H1 (cell line): ENCODE measurements at regions not wholly inside any gene's neighbourhood (a gene's known extent, or its start where the extent isn't known, plus 50 kb on each side); places are given as distances from the start of the nearest gene placed in this dataset.

Experiments
- CTCF ChIA-PET: fragments of 300-600 bp; sonication (Branson Sonifier 250); formaldehyde crosslinking; loops from one replicate; lab custom pipeline; 2021; ENCODE audit not compliant: partially characterized antibody; lab: Charles Lee
- POLR2A ChIA-PET: fragments of 300-600 bp; sonication (Branson Sonifier 250); formaldehyde crosslinking; loops from one replicate; lab custom pipeline; 2021; ENCODE audit warnings: inconsistent platforms; ENCODE audit not compliant: partially characterized antibody; lab: Charles Lee
- DNase-seq, 2 experiments: peaks; one replicate each; pipeline versions ENCODE4 v3.0.0 to v3.0.0-alpha.2; 2010 to 2022; ENCODE audit warnings: low spot score in 2 of 2, low read depth in 1 of 2, mixed read lengths in 1 of 2
- FAIRE-seq: peaks from 2 replicates; lab custom pipeline; 2011; peaks lifted over from hg19 to GRCh38; lab: Jason Lieb, UNC
- H2AFZ ChIP-seq: 2 replicates; pipeline ENCODE4 v1.8.1; 2012; ENCODE audit warnings: low read length, inconsistent platforms
- H2AK5ac ChIP-seq: 2 replicates; pipeline ENCODE4 v1.6.1; 2013; ENCODE audit warnings: low read depth, low read length
- H2BK120ac ChIP-seq: replicated peaks from 2 replicates; pipeline ENCODE3; 2013; ENCODE audit warnings: low read depth, low read length, inconsistent platforms
- H2BK12ac ChIP-seq: 2 replicates; pipeline ENCODE4 v1.6.1; 2013; ENCODE audit warnings: low read depth, low read length
- H2BK15ac ChIP-seq: 2 replicates; pipeline ENCODE4 v1.6.1; 2013; ENCODE audit warnings: low read length
- H2BK20ac ChIP-seq: 2 replicates; pipeline ENCODE4 v1.6.1; 2013; ENCODE audit warnings: low read length
- H2BK5ac ChIP-seq: 2 replicates; pipeline ENCODE4 v1.6.1; 2013; ENCODE audit warnings: low read depth, low read length
- H3K14ac ChIP-seq: 2 replicates; pipeline ENCODE4 v1.6.1; 2013; ENCODE audit warnings: inconsistent platforms; ENCODE audit not compliant: insufficient read length
- H3K18ac ChIP-seq: 2 replicates; pipeline ENCODE4 v1.6.1; 2013; ENCODE audit warnings: low read length; ENCODE audit errors: extremely low read depth
- H3K23ac ChIP-seq: 2 replicates; pipeline ENCODE4 v1.6.1; 2013; ENCODE audit warnings: inconsistent platforms; ENCODE audit not compliant: insufficient read length
- H3K23me2 ChIP-seq: 2 replicates; pipeline ENCODE4 v1.6.1; 2013; ENCODE audit warnings: low read depth, low read length
- H3K27ac ChIP-seq: 2 replicates; pipeline ENCODE4 v1.6.1; 2011; ENCODE audit warnings: low read depth, low read length, inconsistent platforms
- H3K27me3 ChIP-seq, 4 experiments: replicated peaks in 1 of 4; 1 replicate in 1 of 4; 2 replicates in 3 of 4; pipeline versions ENCODE4 v1.6.1 to v1.8.1; 2011 to 2013; ENCODE audit warnings: low read length in 3 of 4, mild to moderate bottlenecking in 3 of 4, inconsistent platforms in 2 of 4, mixed read lengths in 2 of 4, moderate library complexity in 1 of 4; ENCODE audit not compliant: control insufficient read depth in 3 of 4, insufficient read depth in 3 of 4; ENCODE audit errors: extremely low read depth in 1 of 4
- H3K36me3 ChIP-seq, 4 experiments: 2 replicates each; pipeline versions ENCODE4 v1.6.1 to v1.8.1; 2011 to 2013; ENCODE audit warnings: mild to moderate bottlenecking in 4 of 4, low read length in 3 of 4, moderate library complexity in 2 of 4, control low read depth in 1 of 4, inconsistent platforms in 1 of 4; ENCODE audit not compliant: insufficient read depth in 4 of 4, control insufficient read depth in 2 of 4
- H3K4ac ChIP-seq: replicated peaks from 2 replicates; pipeline ENCODE3; 2013; ENCODE audit warnings: low read length, low read depth, mixed read lengths, inconsistent platforms; ENCODE audit not compliant: insufficient read length
- H3K4me1 ChIP-seq, 4 experiments: replicated peaks in 1 of 4; 1 replicate in 1 of 4; 2 replicates in 3 of 4; pipeline versions ENCODE4 v1.6.1 to v1.8.1; 2011 to 2013; ENCODE audit warnings: low read length in 3 of 4, inconsistent platforms in 2 of 4, mixed read lengths in 1 of 4; ENCODE audit not compliant: insufficient read depth in 4 of 4, control insufficient read depth in 3 of 4
- H3K4me2 ChIP-seq, 2 experiments: 2 replicates each; pipeline versions ENCODE4 v1.6.1 to v1.8.1; 2011 to 2013; ENCODE audit warnings: low read depth in 2 of 2, low read length in 2 of 2, control low read depth in 1 of 2, inconsistent platforms in 1 of 2, mild to moderate bottlenecking in 1 of 2; ENCODE audit not compliant: insufficient read depth in 1 of 2
- H3K4me3 ChIP-seq, 4 experiments: fragments of 200-600, 300-600 bp in 1 of 4; sonication (generic), shearing (Covaris generic), sonication (Bioruptor Twin) in 1 of 4; 2 replicates each; pipeline versions ENCODE4 v1.5.1 to v1.8.1; 2011 to 2016; ENCODE audit warnings: low read length in 4 of 4, low read depth in 3 of 4, control low read depth in 2 of 4, inconsistent platforms in 2 of 4, mild to moderate bottlenecking in 2 of 4, mixed read lengths in 1 of 4, moderate library complexity in 1 of 4; ENCODE audit not compliant: insufficient read depth in 2 of 4; ENCODE audit errors: extremely low read depth in 1 of 4
- H3K56ac ChIP-seq: replicated peaks from 2 replicates; pipeline ENCODE3; 2013; ENCODE audit warnings: low read depth, mild to moderate bottlenecking, mixed read lengths, low read length, inconsistent platforms; ENCODE audit not compliant: insufficient read length
- H3K79me1 ChIP-seq: 2 replicates; pipeline ENCODE4 v1.6.1; 2013; ENCODE audit warnings: low read depth, low read length, control low read depth
- H3K79me2 ChIP-seq, 2 experiments: 2 replicates each; pipeline versions ENCODE4 v1.6.1 to v1.8.1; 2012 to 2013; ENCODE audit warnings: low read length in 2 of 2, mild to moderate bottlenecking in 2 of 2, inconsistent platforms in 1 of 2; ENCODE audit not compliant: insufficient read depth in 2 of 2, control insufficient read depth in 1 of 2
- H3K9ac ChIP-seq, 4 experiments: replicated peaks in 1 of 4; 1 replicate in 1 of 4; 2 replicates in 3 of 4; pipeline versions ENCODE4 v1.6.1 to v1.8.1; 2011 to 2013; ENCODE audit warnings: low read depth in 3 of 4, low read length in 3 of 4, control low read depth in 2 of 4, mild to moderate bottlenecking in 2 of 4, moderate library complexity in 2 of 4, inconsistent platforms in 1 of 4; ENCODE audit errors: extremely low read depth in 1 of 4
- H3K9me3 ChIP-seq, 2 experiments: 2 replicates each; pipeline versions ENCODE4 v1.6.1 to v1.8.1; 2012 to 2013; ENCODE audit warnings: mild to moderate bottlenecking in 2 of 2, moderate library complexity in 2 of 2, control low read depth in 1 of 2, inconsistent platforms in 1 of 2, low read depth in 1 of 2, low read length in 1 of 2, mixed read lengths in 1 of 2; ENCODE audit not compliant: insufficient read depth in 2 of 2
- H4K20me1 ChIP-seq, 2 experiments: replicated peaks in 1 of 2; 2 replicates each; pipeline versions ENCODE3 to v1.8.1; 2011 to 2013; ENCODE audit warnings: inconsistent platforms in 2 of 2, low read length in 2 of 2, mild to moderate bottlenecking in 1 of 2; ENCODE audit not compliant: insufficient read depth in 2 of 2, control insufficient read depth in 1 of 2
- H4K5ac ChIP-seq: 2 replicates; pipeline ENCODE4 v1.6.1; 2013; ENCODE audit warnings: low read length, low read depth, mixed read lengths, inconsistent platforms; ENCODE audit not compliant: insufficient read length
- H4K8ac ChIP-seq: 2 replicates; pipeline ENCODE4 v1.8.0; 2013; ENCODE audit warnings: mild to moderate bottlenecking, moderate library complexity, low read length, inconsistent platforms; ENCODE audit not compliant: insufficient read depth; ENCODE audit errors: extremely low read depth
- H4K91ac ChIP-seq: replicated peaks from 2 replicates; pipeline ENCODE3; 2013; ENCODE audit warnings: low read length, mixed read lengths, inconsistent platforms; ENCODE audit not compliant: insufficient read length
- ATF3 ChIP-seq: IDR thresholded peaks from 2 replicates; pipeline ENCODE4 v1.6.1; 2011; ENCODE audit warnings: low read depth, mild to moderate bottlenecking, low read length; ENCODE audit not compliant: insufficient read depth
- BRCA1 ChIP-seq: IDR thresholded peaks from 2 replicates; pipeline ENCODE4 v1.6.1; 2012; ENCODE audit warnings: low read depth, low read length, improper control_type of control experiment
- CBX5 ChIP-seq: fragments of 300-800, 300-1000 bp; sonication (generic); IDR thresholded peaks from 2 replicates; pipeline ENCODE4 v1.7.1; 2016; ENCODE audit warnings: antibody characterized with exemption, low read length, low read depth
- CBX8 ChIP-seq: fragments of 300-800, 300-1000 bp; sonication (generic); IDR thresholded peaks from 2 replicates; pipeline ENCODE4 v1.7.1; 2016; ENCODE audit warnings: low read depth, low read length, borderline replicate concordance
- CREB1 ChIP-seq: IDR thresholded peaks from 2 replicates; pipeline ENCODE4 v1.6.1; 2012; ENCODE audit warnings: inconsistent platforms
- GTF2F1 ChIP-seq: IDR thresholded peaks from 2 replicates; pipeline ENCODE4 v1.6.1; 2012; ENCODE audit warnings: low read depth, low read length, improper control_type of control experiment, borderline replicate concordance
- HDAC2 ChIP-seq, 2 experiments: fragments of 300-600 bp in 1 of 2; sonication (generic) in 1 of 2; IDR thresholded peaks; 2 replicates each; pipeline ENCODE4 v1.6.1; 2011 to 2012; ENCODE audit warnings: low read depth in 2 of 2, low read length in 2 of 2, mild to moderate bottlenecking in 2 of 2, moderate library complexity in 2 of 2, borderline replicate concordance in 1 of 2, inconsistent platforms in 1 of 2
- HDAC6 ChIP-seq: IDR thresholded peaks from one replicate; pipeline ENCODE4 v1.7.1; 2012; ENCODE audit warnings: low read depth, mild to moderate bottlenecking, inconsistent platforms, low read length, moderate library complexity
- KDM4A ChIP-seq: IDR thresholded peaks from one replicate; pipeline ENCODE4 v1.7.1; 2012; ENCODE audit warnings: low read depth, mild to moderate bottlenecking, moderate library complexity, low read length, inconsistent platforms; ENCODE audit not compliant: severe bottlenecking
- RXRA ChIP-seq: IDR thresholded peaks from 2 replicates; pipeline ENCODE4 v1.6.1; 2011; ENCODE audit warnings: low read depth, mild to moderate bottlenecking, low read length, moderate library complexity; ENCODE audit not compliant: insufficient read depth
- SP1 ChIP-seq: IDR thresholded peaks from 2 replicates; pipeline ENCODE4 v1.6.1; 2011; ENCODE audit warnings: low read depth, low read length
- WGBS, 2 experiments: shearing (Covaris generic) in 1 of 2; methylation state at CpG; one replicate each; pipeline versions ENCODE4 v1.1.6 to v1.1.7; 2013 to 2015; ENCODE audit warnings: low lambda C conversion rate in 2 of 2, mixed read lengths in 2 of 2, inconsistent platforms in 1 of 2, low coverage in 1 of 2, missing lambda C conversion rate in 1 of 2; ENCODE audit not compliant: insufficient replicate concordance in 2 of 2, insufficient coverage in 1 of 2, insufficient read length in 1 of 2; ENCODE audit errors: extremely low coverage in 1 of 2, missing lambda C conversion rate in 1 of 2; 5-methylcytosine and 5-hydroxymethylcytosine counted together

GRCh38 chr1:234719454-234720251 is 109.7 kb upstream of the IRF2BP2 start:
- Histone ChIP-seq H3K4me1 (peaks cover 5 to 17% (median 8%) of the 10 kb centered on the region in 4 experiments; a peak in 5 of 7 replicates), H3K79me1 (no peaks in the 10 kb centered on the region), H3K79me2 (no peaks in the 10 kb centered on the region), H2AK5ac (no peak overlapping the region), H3K23me2 (no peaks in the 10 kb centered on the region), H3K4me3 (no peak overlapping the region), H2BK15ac (no peak overlapping the region), H2AFZ (no peak overlapping the region), H3K27ac (no peak overlapping the region), H3K18ac (no peak overlapping the region), H2BK120ac (no peak overlapping the region), H4K8ac (no peak overlapping the region), H4K5ac (no peak overlapping the region), H3K9ac (no peak overlapping the region), H4K91ac (no peak overlapping the region), H3K23ac (no peak overlapping the region), H3K36me3 (no peaks in the 10 kb centered on the region), H2BK12ac (no peak overlapping the region), H3K4ac (no peak overlapping the region), H3K9me3 (no peaks in the 10 kb centered on the region), H3K4me2 (no peak overlapping the region), H4K20me1 (no peaks in the 10 kb centered on the region), H2BK20ac (no peak overlapping the region), H3K14ac (no peak overlapping the region), H3K56ac (no peak overlapping the region), H3K27me3 (no peaks in the 10 kb centered on the region), H2BK5ac (no peak overlapping the region)
- no peak for TF ChIP-seq SP1
- no peak for TF ChIP-seq KDM4A
- TF ChIP-seq HDAC2 (IDR thresholded peaks at IDR 0.05; ENCODE audit: borderline replicate concordance in 1 of 2, low read depth in 2 of 2, low read length in 2 of 2), result no peak
- no peak for TF ChIP-seq CBX5
- TF ChIP-seq BRCA1, result no peak
- TF ChIP-seq GTF2F1, result no peak
- TF ChIP-seq RXRA, result no peak
- TF ChIP-seq HDAC6, result no peak
- TF ChIP-seq CREB1, result no peak
- TF ChIP-seq ATF3, result no peak
- TF ChIP-seq CBX8, result no peak
- POLR2A ChIA-PET, result interaction anchor here (0.7 kb wide), 1 partner anchor 9 kb away, joined by 3 read pairs; no protein-coding TSS in a partner anchor
- FAIRE-seq (no peak), DNase-seq (no peak)
- 95% methylated on average over 8 of the region's 8 CpGs; no CpG with 5 or more reads in 1 of the 2 experiments for WGBS, 2 experiments
- CTCF ChIA-PET, result interaction anchor here (0.5 to 1.7 kb wide), 10 partner anchors 8 to 364 kb away, joined by 3 to 5 read pairs (median 3); no protein-coding TSS in a partner anchor
